GM21515 (cell line): ENCODE measurements at regions not wholly inside any gene's neighbourhood (a gene's known extent, or its start where the extent isn't known, plus 50 kb on each side); places are given as distances from the start of the nearest gene placed in this dataset.
"Not testable (repeated sequence)": the region's sequence is repeated elsewhere in the genome, so short reads cannot be mapped to it uniquely, and the experiment has no call there.

ENCODE experiments used
- ATAC-seq: cut with Tn5 transposase; IDR thresholded peaks from one replicate; pipeline ENCODE4 v1.9.1; 2021; ENCODE audit not compliant: unreplicated experiment

GRCh38 chr14:58751788-58752187 is 114.0 kb downstream of the DACT1 start:
- ATAC-seq, result no peak

- ATAC-seq, result no peak
Observed at GRCh38 chr14:58752289-58752688, 114.5 kb downstream of the DACT1 start.

- ATAC-seq, result no peak
Observed at GRCh38 chr14:58752771-58753201, 115.0 kb downstream of the DACT1 start.

- ATAC-seq, result no peak
Observed at GRCh38 chr14:58755031-58755925, 117.5 kb downstream of the DACT1 start.

GRCh38 chr14:58760121-58760520 is 122.4 kb downstream of the DACT1 start:
- no peak for ATAC-seq

- no peak for ATAC-seq
Observed at GRCh38 chr14:58762629-58763028, 124.9 kb downstream of the DACT1 start.

GRCh38 chr14:58763210-58763609 is 125.4 kb downstream of the DACT1 start:
- ATAC-seq, result no peak

GRCh38 chr14:58765418-58765831 is 127.7 kb downstream of the DACT1 start:
- no peak for ATAC-seq

GRCh38 chr14:58765843-58766242 is 128.1 kb downstream of the DACT1 start:
- ATAC-seq, result no peak

GRCh38 chr14:58769011-58769643 is 131.4 kb downstream of the DACT1 start:
- ATAC-seq, result no peak

- no peak for ATAC-seq
Observed at GRCh38 chr14:58769771-58770170, 132.0 kb downstream of the DACT1 start.

- no peak for ATAC-seq
Observed at GRCh38 chr14:58770491-58770982, 132.8 kb downstream of the DACT1 start.

- no peak for ATAC-seq
Observed at GRCh38 chr14:58771016-58771415, 133.3 kb downstream of the DACT1 start.

GRCh38 chr14:58772116-58772515 is 134.4 kb downstream of the DACT1 start:
- no peak for ATAC-seq

- no peak for ATAC-seq
Observed at GRCh38 chr14:58772794-58773620, 135.2 kb downstream of the DACT1 start.

- no peak for ATAC-seq
Observed at GRCh38 chr14:58774531-58774930, 136.8 kb downstream of the DACT1 start.

GRCh38 chr14:58775130-58775529 is 137.4 kb downstream of the DACT1 start:
- not testable (repeated sequence) for ATAC-seq

GRCh38 chr14:58776516-58776915 is 138.8 kb downstream of the DACT1 start:
- no peak for ATAC-seq

GRCh38 chr14:58777541-58777979 is 139.8 kb downstream of the DACT1 start:
- no peak for ATAC-seq

- no peak for ATAC-seq
Observed at GRCh38 chr14:58778202-58778601, 140.4 kb downstream of the DACT1 start.

- no peak for ATAC-seq
Observed at GRCh38 chr14:58779376-58779775, 141.6 kb downstream of the DACT1 start.
